Muscle layer of colon (tissue), 2 donors: ENCODE measurements at regions not wholly inside any gene's neighbourhood (a gene's known extent, or its start where the extent isn't known, plus 50 kb on each side); places are given as distances from the start of the nearest gene placed in this dataset.

ENCODE experiments used
- H3K27ac ChIP-seq: one replicate; pipeline ENCODE4 v1.7.0; 2013; ENCODE audit warnings: low read depth, mild to moderate bottlenecking, low read length, moderate library complexity
- H3K27me3 ChIP-seq, 2 donors: one replicate each; pipeline ENCODE4 v1.7.0; 2013; ENCODE audit warnings: low read length in 2 of 2, mild to moderate bottlenecking in 2 of 2; ENCODE audit not compliant: insufficient read depth in 2 of 2, control insufficient read depth in 1 of 2
- H3K36me3 ChIP-seq: one replicate; pipeline ENCODE4 v1.7.0; 2013; ENCODE audit warnings: mild to moderate bottlenecking, low read length; ENCODE audit not compliant: insufficient read depth
- H3K4me1 ChIP-seq: one replicate; pipeline ENCODE4 v1.7.0; 2013; ENCODE audit warnings: mild to moderate bottlenecking, low read length; ENCODE audit not compliant: insufficient read depth
- H3K4me3 ChIP-seq, 2 donors: one replicate each; pipeline ENCODE4 v1.7.0; 2013; ENCODE audit warnings: low read length in 2 of 2, low read depth in 1 of 2, mild to moderate bottlenecking in 1 of 2, moderate library complexity in 1 of 2
- H3K9ac ChIP-seq: one replicate; pipeline ENCODE4 v1.7.0; 2013; ENCODE audit warnings: low read length
- H3K9me3 ChIP-seq: one replicate; pipeline ENCODE4 v1.7.0; 2013; ENCODE audit warnings: mild to moderate bottlenecking, low read length
- donor health status: abdominal sarcoma.
- donor health status: Adenocarcinoma of cecum.

DNA sequence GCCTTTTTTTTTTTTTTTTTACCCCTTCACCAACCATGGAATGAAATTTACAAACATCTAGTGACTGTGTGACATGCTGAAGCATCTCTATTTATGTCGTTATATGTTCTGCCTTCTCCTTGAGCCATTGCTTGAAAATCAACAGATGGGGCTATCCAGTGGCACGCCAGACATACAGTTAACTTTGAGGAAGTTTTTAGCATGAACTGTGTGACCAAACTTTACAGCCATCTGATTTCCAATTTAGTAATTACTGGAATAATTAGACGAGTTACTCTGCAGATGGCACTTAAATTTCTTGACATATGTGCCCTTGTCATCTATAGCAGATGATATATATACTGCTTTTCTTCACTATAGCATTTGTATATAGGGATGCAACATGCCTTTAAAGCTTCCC is 192.1 kb downstream of the SNAPC1 start:
- H3K27ac ChIP-seq, result no peak overlapping the region
- no peak overlapping the region for H3K9ac ChIP-seq
- H3K4me3 ChIP-seq, result no peak overlapping the region
- peaks cover 5% of the 10 kb centered on the region for H3K9me3 ChIP-seq
- no peaks in the 10 kb centered on the region for H3K27me3 ChIP-seq
- H3K36me3 ChIP-seq, result no peaks in the 10 kb centered on the region
- H3K4me1 ChIP-seq, result no peaks in the 10 kb centered on the region

DNA sequence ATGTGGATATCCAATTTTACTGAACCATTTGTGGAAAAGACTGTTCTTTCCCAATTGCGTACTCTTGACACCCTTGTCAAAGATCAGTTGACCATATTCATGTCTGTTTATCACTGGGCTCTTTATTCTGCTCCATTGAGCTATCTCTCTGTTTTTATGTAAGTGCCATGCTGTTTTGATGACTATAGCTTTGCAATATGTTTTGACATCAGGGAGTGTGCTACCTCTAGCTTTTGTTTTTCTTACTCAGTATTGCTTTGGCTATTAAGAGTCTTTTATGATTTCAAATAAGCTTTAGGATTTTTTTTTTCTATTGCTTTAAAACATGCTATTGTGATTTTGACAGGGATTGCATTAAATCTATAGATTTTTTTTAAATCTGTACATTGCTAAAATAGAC is 194.3 kb downstream of the SNAPC1 start:
- Histone ChIP-seq H3K36me3 (no peaks in the 10 kb centered on the region), H3K4me3 (no peak overlapping the region), H3K9me3 (peaks cover 5% of the 10 kb centered on the region), H3K27me3 (no peaks in the 10 kb centered on the region), H3K9ac (no peak overlapping the region), H3K4me1 (no peaks in the 10 kb centered on the region), H3K27ac (no peak overlapping the region)

DNA sequence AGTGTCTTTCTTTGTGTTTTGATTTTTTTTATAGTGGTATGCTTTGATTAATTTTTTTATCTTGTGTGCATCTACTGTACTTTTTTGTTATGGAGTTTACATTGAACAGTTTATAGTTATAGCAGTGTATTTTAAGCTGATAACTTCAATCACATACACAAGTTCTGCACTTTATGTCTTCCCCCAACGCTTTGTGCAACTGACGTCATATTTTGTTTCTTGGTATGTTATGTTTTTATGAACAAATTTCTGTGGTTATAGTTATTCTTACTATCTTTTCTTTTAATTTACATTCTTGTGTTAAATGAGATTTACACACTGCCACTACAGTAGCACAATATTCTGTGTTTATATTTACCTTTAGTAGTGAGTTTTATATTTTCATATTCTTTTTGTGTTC is 197.1 kb downstream of the SNAPC1 start:
- H3K4me1 ChIP-seq, result no peaks in the 10 kb centered on the region
- H3K27me3 ChIP-seq, result no peaks in the 10 kb centered on the region
- H3K4me3 ChIP-seq, result no peak overlapping the region
- H3K9ac ChIP-seq, result no peak overlapping the region
- H3K27ac ChIP-seq, result no peak overlapping the region
- no peaks in the 10 kb centered on the region for H3K36me3 ChIP-seq
- peaks cover 5% of the 10 kb centered on the region for H3K9me3 ChIP-seq

DNA sequence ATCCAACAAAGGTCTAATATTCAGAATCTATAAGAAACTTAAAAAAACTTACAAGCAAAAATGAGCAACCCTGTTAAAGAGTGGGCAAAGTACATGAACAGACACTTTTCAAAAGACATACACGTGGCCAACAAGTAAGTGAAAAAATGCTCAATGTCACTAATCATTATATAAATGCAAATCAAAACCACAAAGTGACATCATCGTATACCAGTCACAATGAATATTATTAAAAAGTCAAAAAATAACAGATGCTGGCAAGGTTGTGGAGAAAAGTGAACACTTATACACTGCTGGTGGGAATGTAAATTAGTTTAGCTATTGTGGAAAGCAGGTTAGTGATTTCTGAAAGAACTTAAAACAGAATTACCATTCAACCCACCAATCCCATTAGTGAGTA is 199.1 kb downstream of the SNAPC1 start:
- H3K4me3 ChIP-seq, result no peak overlapping the region
- no peaks in the 10 kb centered on the region for H3K36me3 ChIP-seq
- peaks cover 1% of the 10 kb centered on the region for H3K9me3 ChIP-seq
- no peak overlapping the region for H3K27ac ChIP-seq
- no peaks in the 10 kb centered on the region for H3K27me3 ChIP-seq
- H3K9ac ChIP-seq, result no peak overlapping the region
- H3K4me1 ChIP-seq, result no peaks in the 10 kb centered on the region

DNA sequence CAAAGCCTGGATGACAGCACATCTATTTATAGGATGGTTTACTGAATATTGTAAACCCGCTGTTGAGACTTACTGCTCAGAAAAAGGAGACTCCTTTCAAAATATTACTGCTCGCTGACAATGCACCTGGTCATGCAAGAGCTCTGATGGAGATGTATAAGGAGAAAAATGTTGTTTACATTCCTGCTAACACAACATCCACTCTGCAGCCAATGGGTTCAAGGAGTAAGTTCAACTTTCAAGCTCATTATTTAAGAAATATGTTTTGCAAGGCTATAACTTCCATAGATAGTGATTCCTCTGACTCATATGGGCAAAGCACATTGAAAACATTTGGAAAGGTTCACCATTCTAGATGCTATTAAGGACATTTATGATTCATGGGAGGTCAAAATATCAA is 201.7 kb downstream of the SNAPC1 start:
- Histone ChIP-seq H3K9me3 (no peaks in the 10 kb centered on the region), H3K4me1 (no peaks in the 10 kb centered on the region), H3K9ac (no peak overlapping the region), H3K36me3 (no peaks in the 10 kb centered on the region), H3K27ac (no peak overlapping the region), H3K4me3 (no peak overlapping the region), H3K27me3 (no peaks in the 10 kb centered on the region)

DNA sequence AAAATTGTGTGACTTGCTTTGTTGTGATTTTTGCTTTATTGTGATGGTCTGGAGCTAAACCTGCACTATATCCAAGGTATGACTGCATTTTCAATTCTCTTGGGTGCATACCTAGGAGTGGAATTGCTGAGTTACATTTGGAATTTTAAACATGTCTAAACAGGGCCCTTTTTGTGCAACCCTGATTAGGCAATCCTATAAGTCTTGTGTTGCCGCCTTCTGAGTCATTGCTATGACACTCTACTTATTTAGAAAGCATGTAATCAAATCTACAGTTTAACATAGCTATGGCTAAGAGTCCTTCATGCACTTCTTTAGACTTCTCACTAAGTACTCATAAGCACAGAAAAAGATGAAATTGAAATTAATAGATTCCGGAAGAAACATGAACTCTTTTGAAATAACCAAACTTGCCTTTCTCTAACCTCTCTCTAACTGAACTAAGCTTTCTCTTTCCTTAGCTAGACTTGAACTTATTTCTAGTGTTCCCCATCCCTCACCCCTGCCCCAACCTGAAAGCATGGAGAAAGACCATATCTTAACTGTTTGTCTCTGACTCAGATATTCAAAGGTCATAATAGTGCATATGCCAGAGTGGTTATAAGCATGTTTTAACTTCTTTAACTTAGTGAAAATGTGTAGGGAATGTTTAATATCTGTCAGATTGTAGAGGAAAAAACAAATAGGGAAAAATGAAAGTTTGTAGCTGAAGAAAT is 203.0 kb downstream of the SNAPC1 start:
- Histone ChIP-seq H3K9ac (no peak overlapping the region), H3K36me3 (no peaks in the 10 kb centered on the region), H3K27ac (no peak overlapping the region), H3K9me3 (no peaks in the 10 kb centered on the region), H3K4me3 (no peak overlapping the region), H3K27me3 (no peaks in the 10 kb centered on the region), H3K4me1 (no peaks in the 10 kb centered on the region)

DNA sequence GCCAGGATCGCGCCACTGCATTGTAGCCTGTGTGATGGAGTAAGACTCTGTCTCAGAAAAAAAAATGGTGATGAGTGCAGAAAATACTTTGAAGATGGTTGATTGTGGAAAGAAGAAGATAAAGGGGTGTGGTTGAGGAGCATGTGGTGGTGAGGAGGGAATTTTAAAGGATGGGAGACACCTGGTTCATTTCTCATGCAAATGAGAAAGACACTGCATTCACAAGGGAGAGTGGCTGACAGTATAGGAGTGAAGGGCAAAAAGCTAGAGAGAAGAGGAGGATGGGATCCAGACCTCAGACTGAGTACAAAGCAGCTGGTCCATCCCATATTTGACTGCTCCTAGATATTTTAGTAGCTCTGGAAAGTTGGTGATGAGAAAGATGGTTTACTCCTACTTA is 206.0 kb downstream of the SNAPC1 start:
- H3K36me3 ChIP-seq, result no peaks in the 10 kb centered on the region
- H3K4me1 ChIP-seq, result no peaks in the 10 kb centered on the region
- H3K9me3 ChIP-seq, result no peaks in the 10 kb centered on the region
- H3K27ac ChIP-seq, result no peak overlapping the region
- H3K4me3 ChIP-seq, result no peak overlapping the region
- H3K9ac ChIP-seq, result no peak overlapping the region
- no peaks in the 10 kb centered on the region for H3K27me3 ChIP-seq

DNA sequence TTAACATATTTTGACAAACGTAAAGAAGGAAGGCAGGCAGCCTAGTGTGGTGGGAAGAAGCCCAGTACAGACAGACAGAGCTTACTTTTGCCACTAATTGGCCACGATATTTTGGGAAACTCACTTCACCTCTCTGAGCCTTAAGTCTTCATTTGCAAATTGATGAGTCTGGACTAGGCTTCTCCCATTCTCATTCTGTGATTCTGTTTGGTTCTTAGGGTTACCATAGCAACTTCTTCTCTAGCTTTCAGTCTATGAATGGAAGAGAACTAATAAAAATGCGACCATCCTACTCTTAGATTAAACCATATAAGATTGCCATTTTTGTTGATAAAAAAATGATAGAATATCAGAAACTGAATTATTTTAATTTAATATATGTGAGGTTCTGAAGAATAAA is 210.5 kb downstream of the SNAPC1 start:
- Histone ChIP-seq H3K9ac (no peak overlapping the region), H3K27me3 (no peaks in the 10 kb centered on the region), H3K4me3 (no peak overlapping the region), H3K4me1 (no peaks in the 10 kb centered on the region), H3K9me3 (no peaks in the 10 kb centered on the region), H3K36me3 (no peaks in the 10 kb centered on the region), H3K27ac (no peak overlapping the region)

DNA sequence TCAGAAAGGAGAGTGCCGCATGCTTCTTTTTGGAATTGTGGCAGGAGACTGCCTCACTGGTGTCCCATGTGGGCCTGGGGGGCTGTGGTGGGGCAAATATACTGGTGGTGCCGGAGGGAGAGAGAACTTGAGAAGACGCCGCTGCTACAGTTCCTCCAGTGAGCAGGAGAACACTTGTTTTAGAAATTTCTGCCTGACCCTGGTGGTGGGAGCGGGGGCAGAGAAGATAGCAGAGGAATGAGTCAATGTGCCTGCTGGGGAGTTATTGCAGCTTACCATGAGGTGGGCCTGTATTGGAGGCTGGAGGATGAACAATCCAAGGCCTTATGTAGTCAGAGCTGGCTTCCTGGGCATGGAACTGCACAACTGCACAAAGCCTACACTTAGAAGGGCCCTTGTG is 211.8 kb downstream of the SNAPC1 start:
- no peak overlapping the region for H3K9ac ChIP-seq
- H3K36me3 ChIP-seq, result no peaks in the 10 kb centered on the region
- no peak overlapping the region for H3K27ac ChIP-seq
- no peaks in the 10 kb centered on the region for H3K4me1 ChIP-seq
- no peaks in the 10 kb centered on the region for H3K9me3 ChIP-seq
- no peak overlapping the region for H3K4me3 ChIP-seq
- H3K27me3 ChIP-seq, result no peaks in the 10 kb centered on the region

DNA sequence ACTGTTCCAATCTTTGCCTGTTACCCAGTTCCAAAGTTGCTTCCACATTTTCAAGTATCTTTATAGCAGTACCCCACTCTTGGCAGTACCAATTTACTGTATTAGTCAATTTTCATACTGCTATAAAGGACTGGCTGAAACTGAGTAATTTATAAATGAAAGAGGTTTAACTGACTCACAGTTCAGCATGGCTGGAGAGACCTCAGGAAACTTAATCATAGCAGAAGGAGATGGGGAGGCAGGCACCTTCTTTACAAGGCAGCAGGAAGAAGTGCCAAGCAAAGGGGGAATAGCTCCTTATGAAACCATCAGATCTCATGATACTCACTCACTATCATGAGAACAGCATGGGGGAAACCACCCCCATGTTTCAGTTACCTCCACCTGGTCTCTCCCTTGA is 215.0 kb downstream of the SNAPC1 start:
- Histone ChIP-seq H3K36me3 (no peaks in the 10 kb centered on the region), H3K27me3 (no peaks in the 10 kb centered on the region), H3K9me3 (no peaks in the 10 kb centered on the region), H3K4me1 (no peaks in the 10 kb centered on the region), H3K9ac (no peak overlapping the region), H3K27ac (no peak overlapping the region), H3K4me3 (no peak overlapping the region)

DNA sequence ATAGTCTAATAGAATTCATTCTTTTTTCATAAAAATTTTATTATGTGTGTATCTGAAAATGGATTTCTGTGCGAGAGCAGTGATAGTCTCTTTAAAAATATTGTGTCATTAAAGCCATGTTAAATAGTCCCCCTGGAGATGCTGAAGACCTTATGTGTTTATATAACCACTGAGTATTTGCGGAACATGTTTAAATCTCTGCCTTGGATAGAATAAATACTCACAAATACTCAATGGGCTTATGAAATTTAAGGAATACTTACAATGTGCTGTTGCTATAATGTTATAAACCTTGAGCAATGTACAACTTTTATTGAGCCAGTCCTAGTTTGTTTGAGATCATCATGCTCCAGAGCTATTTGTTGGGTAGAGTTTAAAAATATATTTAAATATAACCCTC is 226.0 kb downstream of the SNAPC1 start:
- Histone ChIP-seq H3K36me3 (no peaks in the 10 kb centered on the region), H3K4me1 (no peaks in the 10 kb centered on the region), H3K27me3 (no peaks in the 10 kb centered on the region), H3K9ac (no peak overlapping the region), H3K4me3 (no peak overlapping the region), H3K27ac (no peak overlapping the region), H3K9me3 (no peaks in the 10 kb centered on the region)

DNA sequence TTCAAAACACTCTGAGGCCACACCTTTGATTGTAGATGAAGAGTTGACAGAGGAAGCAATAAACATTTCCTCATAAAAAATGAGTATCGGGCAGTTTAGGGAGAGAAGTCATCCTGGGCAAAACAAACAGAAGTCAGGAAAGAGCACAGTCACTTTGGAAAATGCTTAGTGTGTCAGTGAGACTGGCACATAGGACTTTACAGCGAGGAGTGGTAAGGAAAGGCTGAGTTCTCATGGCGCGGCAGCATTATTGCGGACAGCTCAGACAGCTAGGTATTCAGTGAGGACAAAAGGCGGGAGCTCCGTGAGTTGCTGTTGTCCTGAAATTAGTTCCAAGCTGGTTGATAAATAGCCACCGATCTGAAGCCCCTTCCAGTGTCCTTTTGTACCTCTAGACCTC is 229.9 kb downstream of the SNAPC1 start:
- H3K4me3 ChIP-seq, result no peak overlapping the region
- no peaks in the 10 kb centered on the region for H3K27me3 ChIP-seq
- no peaks in the 10 kb centered on the region for H3K9me3 ChIP-seq
- no peaks in the 10 kb centered on the region for H3K4me1 ChIP-seq
- no peak overlapping the region for H3K9ac ChIP-seq
- no peak overlapping the region for H3K27ac ChIP-seq
- H3K36me3 ChIP-seq, result no peaks in the 10 kb centered on the region
